ENCODE measurements at regions not wholly inside any gene's neighbourhood (a gene's known extent, or its start where the extent isn't known, plus 50 kb on each side); places are given as distances from the start of the nearest gene placed in this dataset.

DNA sequence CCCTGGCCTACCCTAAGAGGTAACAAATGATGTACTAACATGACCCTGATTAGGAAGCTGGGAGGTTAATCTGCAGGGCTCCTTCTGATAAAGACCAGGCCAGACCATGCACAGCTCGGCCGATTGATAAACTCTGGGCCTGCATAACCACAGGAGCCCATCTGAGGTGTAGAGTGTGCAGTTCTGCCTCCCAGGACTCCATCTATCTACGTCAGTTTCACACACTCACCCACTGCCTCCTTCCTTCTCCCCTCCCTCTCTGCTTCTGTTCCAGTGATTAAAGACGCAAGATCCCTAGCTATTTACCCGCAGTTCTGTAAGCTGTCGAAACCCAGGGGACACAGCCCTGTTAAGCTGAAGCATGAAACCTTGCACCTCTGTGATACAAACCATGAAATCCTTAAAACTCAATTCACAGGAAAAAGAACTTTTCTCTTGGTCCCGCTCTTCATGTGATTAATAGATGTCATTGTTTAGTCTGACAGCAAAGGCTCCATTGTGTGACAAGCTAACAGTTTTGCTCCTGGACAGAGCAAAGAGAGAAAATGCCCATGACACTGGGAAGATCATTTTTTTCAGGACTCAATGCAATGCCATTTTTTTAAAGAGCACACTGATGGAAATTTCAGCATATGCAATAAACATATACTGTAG, 470.6 kb downstream of the MAFB start:
- TF ChIP-seq, protein P1, sequence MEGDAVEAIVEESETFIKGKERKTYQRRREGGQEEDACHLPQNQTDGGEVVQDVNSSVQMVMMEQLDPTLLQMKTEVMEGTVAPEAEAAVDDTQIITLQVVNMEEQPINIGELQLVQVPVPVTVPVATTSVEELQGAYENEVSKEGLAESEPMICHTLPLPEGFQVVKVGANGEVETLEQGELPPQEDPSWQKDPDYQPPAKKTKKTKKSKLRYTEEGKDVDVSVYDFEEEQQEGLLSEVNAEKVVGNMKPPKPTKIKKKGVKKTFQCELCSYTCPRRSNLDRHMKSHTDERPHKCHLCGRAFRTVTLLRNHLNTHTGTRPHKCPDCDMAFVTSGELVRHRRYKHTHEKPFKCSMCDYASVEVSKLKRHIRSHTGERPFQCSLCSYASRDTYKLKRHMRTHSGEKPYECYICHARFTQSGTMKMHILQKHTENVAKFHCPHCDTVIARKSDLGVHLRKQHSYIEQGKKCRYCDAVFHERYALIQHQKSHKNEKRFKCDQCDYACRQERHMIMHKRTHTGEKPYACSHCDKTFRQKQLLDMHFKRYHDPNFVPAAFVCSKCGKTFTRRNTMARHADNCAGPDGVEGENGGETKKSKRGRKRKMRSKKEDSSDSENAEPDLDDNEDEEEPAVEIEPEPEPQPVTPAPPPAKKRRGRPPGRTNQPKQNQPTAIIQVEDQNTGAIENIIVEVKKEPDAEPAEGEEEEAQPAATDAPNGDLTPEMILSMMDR (IDR thresholded peaks at IDR 0.05; ENCODE audit: low read depth, low read length, poor library complexity, severe bottlenecking) = no peak
- no peak for TF ChIP-seq EZH2phosphoT487 (IDR thresholded peaks at IDR 0.05; ENCODE audit: borderline replicate concordance, low read length)

Measured in DOHH2 (cell line).